ENCODE measurements at regions not wholly inside any gene's neighbourhood (a gene's known extent, or its start where the extent isn't known, plus 50 kb on each side); places are given as distances from the start of the nearest gene placed in this dataset.

DNA sequence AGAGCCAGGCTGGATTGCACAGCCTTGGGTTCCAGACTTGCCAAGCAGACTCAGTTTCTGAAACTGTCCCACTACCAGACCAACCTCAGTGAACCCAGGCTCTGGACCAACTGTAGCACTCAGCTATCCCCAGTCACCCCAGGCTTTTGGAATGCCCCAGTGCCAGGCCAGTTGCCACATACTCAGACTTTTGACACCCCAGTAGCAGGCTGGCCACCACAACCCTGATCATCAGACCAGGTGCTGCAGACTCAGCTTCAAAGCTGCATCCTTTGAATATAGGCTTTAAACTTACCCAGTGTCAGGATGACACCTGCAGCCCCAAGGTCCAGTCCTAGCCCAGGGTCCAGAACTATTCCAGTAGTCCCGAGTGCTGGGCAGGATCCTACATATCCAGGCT, 1389.9 kb downstream of the ARAP2 start:
- H3K36me3 Mint-ChIP-seq, result no peaks in the 10 kb centered on the region
- H3K4me3 Mint-ChIP-seq, result no peak overlapping the region
- CTCF ChIA-PET (ENCODE audit: partially characterized antibody), result no interaction called here
- H3K4me1 Mint-ChIP-seq, result no peaks in the 10 kb centered on the region
- H3K27ac ChIP-seq (ENCODE audit: low read depth, low read length), result no peak overlapping the region
- no peaks in the 10 kb centered on the region for H3K36me3 ChIP-seq (ENCODE audit: insufficient read depth, low read length)
- intact Hi-C loops (cut with micrococcal nuclease), result no loop called here
- peaks cover 0 to 8% (median 3%) of the 10 kb centered on the region in 8 donors for H3K9me3 Mint-ChIP-seq
- no peaks in the 10 kb centered on the region for H3K27me3 Mint-ChIP-seq
- no peak overlapping the region for H3K27ac Mint-ChIP-seq
- POLR2A ChIA-PET (ENCODE audit: partially characterized antibody), result no interaction called here
- no peaks in the 10 kb centered on the region for H3K9me3 ChIP-seq (ENCODE audit: control insufficient read depth in 1 of 2, low read length in 2 of 2)
- no peaks in the 10 kb centered on the region for H3K27me3 ChIP-seq (ENCODE audit: insufficient read depth, low read length)
- no peaks in the 10 kb centered on the region for H3K4me1 ChIP-seq (ENCODE audit: insufficient read depth, low read length)
- H3K4me3 ChIP-seq (ENCODE audit: low read length in 2 of 2), result no peak overlapping the region
- no peak for DNase-seq

- no peaks in the 10 kb centered on the region for H3K36me3 ChIP-seq (ENCODE audit: insufficient read depth, low read length)
- no peak for DNase-seq
- intact Hi-C loops (cut with micrococcal nuclease), result no loop called here
- Mint-ChIP-seq H3K27me3 (no peaks in the 10 kb centered on the region), H3K4me1 (no peaks in the 10 kb centered on the region), H3K9me3 (peaks cover 0 to 6% (median 0%) of the 10 kb centered on the region in 8 donors), H3K36me3 (no peaks in the 10 kb centered on the region), H3K27ac (no peak overlapping the region), H3K4me3 (no peak overlapping the region)
- POLR2A ChIA-PET (ENCODE audit: partially characterized antibody), result no interaction called here
- H3K27ac ChIP-seq (ENCODE audit: low read depth, low read length), result no peak overlapping the region
- H3K9me3 ChIP-seq (ENCODE audit: control insufficient read depth in 1 of 2, low read length in 2 of 2), result no peaks in the 10 kb centered on the region
- no peaks in the 10 kb centered on the region for H3K27me3 ChIP-seq (ENCODE audit: insufficient read depth, low read length)
- no peaks in the 10 kb centered on the region for H3K4me1 ChIP-seq (ENCODE audit: insufficient read depth, low read length)
- CTCF ChIA-PET (ENCODE audit: partially characterized antibody), result no interaction called here
- H3K4me3 ChIP-seq (ENCODE audit: low read length in 2 of 2), result no peak overlapping the region
These were observed 1382.6 kb downstream of the ARAP2 start for GRCh38 chr4:34861666-34862065.

- ChIA-PET CTCF (ENCODE audit: partially characterized antibody) (no interaction called here), POLR2A (ENCODE audit: partially characterized antibody) (no interaction called here)
- DNase-seq, result no peak
- no peak overlapping the region for H3K27ac ChIP-seq (ENCODE audit: low read depth, low read length)
- Mint-ChIP-seq H3K4me3 (no peak overlapping the region), H3K9me3 (peaks cover 0 to 26% (median 17%) of the 10 kb centered on the region in 8 donors), H3K4me1 (no peaks in the 10 kb centered on the region), H3K36me3 (no peaks in the 10 kb centered on the region), H3K27me3 (no peaks in the 10 kb centered on the region), H3K27ac (no peak overlapping the region)
- H3K36me3 ChIP-seq (ENCODE audit: insufficient read depth, low read length), result no peaks in the 10 kb centered on the region
- no peaks in the 10 kb centered on the region for H3K27me3 ChIP-seq (ENCODE audit: insufficient read depth, low read length)
- no peaks in the 10 kb centered on the region for H3K9me3 ChIP-seq (ENCODE audit: control insufficient read depth in 1 of 2, low read length in 2 of 2)
- no peak overlapping the region for H3K4me3 ChIP-seq (ENCODE audit: low read length in 2 of 2)
- no peaks in the 10 kb centered on the region for H3K4me1 ChIP-seq (ENCODE audit: insufficient read depth, low read length)
- intact Hi-C loops (cut with micrococcal nuclease), result no loop called here
These were observed 1365.4 kb downstream of the ARAP2 start for GRCh38 chr4:34878961-34879360.

GRCh38 chr4:34880246-34880645, 1364.1 kb downstream of the ARAP2 start:
- POLR2A ChIA-PET (ENCODE audit: partially characterized antibody), result no interaction called here
- Histone ChIP-seq H3K27me3 (ENCODE audit: insufficient read depth, low read length) (no peaks in the 10 kb centered on the region), H3K36me3 (ENCODE audit: insufficient read depth, low read length) (no peaks in the 10 kb centered on the region), H3K4me1 (ENCODE audit: insufficient read depth, low read length) (no peaks in the 10 kb centered on the region), H3K4me3 (ENCODE audit: low read length in 2 of 2) (no peak overlapping the region), H3K27ac (ENCODE audit: low read depth, low read length) (no peak overlapping the region), H3K9me3 (ENCODE audit: control insufficient read depth in 1 of 2, low read length in 2 of 2) (no peaks in the 10 kb centered on the region)
- intact Hi-C loops (cut with micrococcal nuclease), result no loop called here
- CTCF ChIA-PET (ENCODE audit: partially characterized antibody), result no interaction called here
- no peak for DNase-seq
- no peak overlapping the region for H3K4me3 Mint-ChIP-seq
- no peaks in the 10 kb centered on the region for H3K27me3 Mint-ChIP-seq
- no peaks in the 10 kb centered on the region for H3K36me3 Mint-ChIP-seq
- H3K4me1 Mint-ChIP-seq, result no peaks in the 10 kb centered on the region
- peaks cover 0 to 16% (median 9%) of the 10 kb centered on the region in 8 donors for H3K9me3 Mint-ChIP-seq
- H3K27ac Mint-ChIP-seq, result no peak overlapping the region

DNA sequence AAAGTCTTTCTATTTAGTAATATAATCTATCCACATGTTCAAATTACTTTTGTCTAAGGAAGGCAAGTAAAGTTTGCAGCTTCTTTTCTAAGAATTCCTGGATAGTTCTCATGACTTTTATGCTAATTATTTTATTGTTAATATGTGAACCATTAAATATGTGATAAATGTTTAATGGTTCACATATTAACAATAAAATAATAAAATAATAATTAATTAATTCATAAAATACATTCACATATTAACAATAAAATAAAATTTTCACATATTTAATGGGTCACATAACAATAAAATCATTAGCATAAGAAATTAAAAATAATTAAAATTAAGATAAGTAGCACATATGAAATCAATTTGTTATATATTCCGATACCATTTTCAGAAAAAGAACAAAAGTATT, 1352.4 kb downstream of the ARAP2 start:
- no peaks in the 10 kb centered on the region for H3K36me3 ChIP-seq (ENCODE audit: insufficient read depth, low read length)
- H3K27ac Mint-ChIP-seq, result no peak overlapping the region
- no peaks in the 10 kb centered on the region for H3K4me1 ChIP-seq (ENCODE audit: insufficient read depth, low read length)
- H3K4me3 ChIP-seq (ENCODE audit: low read length in 2 of 2), result no peak overlapping the region
- H3K27ac ChIP-seq (ENCODE audit: low read depth, low read length), result no peak overlapping the region
- H3K36me3 Mint-ChIP-seq, result no peaks in the 10 kb centered on the region
- ChIA-PET POLR2A (ENCODE audit: partially characterized antibody) (no interaction called here), CTCF (ENCODE audit: partially characterized antibody) (no interaction called here)
- H3K4me1 Mint-ChIP-seq, result no peaks in the 10 kb centered on the region
- H3K9me3 Mint-ChIP-seq, result peaks cover 0 to 12% (median 3%) of the 10 kb centered on the region in 8 donors
- no peak overlapping the region for H3K4me3 Mint-ChIP-seq
- H3K9me3 ChIP-seq (ENCODE audit: control insufficient read depth in 1 of 2, low read length in 2 of 2), result no peaks in the 10 kb centered on the region
- intact Hi-C loops (cut with micrococcal nuclease), result no loop called here
- no peaks in the 10 kb centered on the region for H3K27me3 Mint-ChIP-seq
- no peak for DNase-seq
- no peaks in the 10 kb centered on the region for H3K27me3 ChIP-seq (ENCODE audit: insufficient read depth, low read length)

DNA sequence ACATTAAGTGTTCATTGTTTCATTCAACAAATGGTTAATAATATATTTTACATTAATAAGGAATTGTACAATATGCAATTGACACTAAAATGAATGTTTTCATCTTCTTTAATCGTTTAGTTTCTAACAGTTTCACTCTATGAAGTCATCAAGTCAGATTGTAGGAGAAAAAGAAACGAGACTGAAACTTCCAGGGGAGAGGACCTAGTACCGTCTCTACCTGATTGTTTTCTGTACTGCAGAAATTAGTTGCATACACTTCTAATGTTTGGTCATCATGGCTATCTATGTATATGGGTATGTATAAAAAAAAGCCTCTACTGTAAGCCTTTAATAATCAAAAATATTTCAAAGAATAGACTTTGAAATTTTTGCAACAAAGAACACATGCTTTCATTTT, 1350.9 kb downstream of the ARAP2 start:
- H3K4me3 ChIP-seq (ENCODE audit: low read length in 2 of 2), result no peak overlapping the region
- no peaks in the 10 kb centered on the region for H3K4me1 ChIP-seq (ENCODE audit: insufficient read depth, low read length)
- CTCF ChIA-PET (ENCODE audit: partially characterized antibody), result no interaction called here
- H3K9me3 Mint-ChIP-seq, result peaks cover 0 to 12% (median 2%) of the 10 kb centered on the region in 8 donors
- no peaks in the 10 kb centered on the region for H3K27me3 Mint-ChIP-seq
- H3K27ac Mint-ChIP-seq, result no peak overlapping the region
- H3K27ac ChIP-seq (ENCODE audit: low read depth, low read length), result no peak overlapping the region
- no peak overlapping the region for H3K4me3 Mint-ChIP-seq
- DNase-seq, result no peak
- no peaks in the 10 kb centered on the region for H3K27me3 ChIP-seq (ENCODE audit: insufficient read depth, low read length)
- H3K36me3 Mint-ChIP-seq, result no peaks in the 10 kb centered on the region
- intact Hi-C loops (cut with micrococcal nuclease), result no loop called here
- H3K9me3 ChIP-seq (ENCODE audit: control insufficient read depth in 1 of 2, low read length in 2 of 2), result no peaks in the 10 kb centered on the region
- POLR2A ChIA-PET (ENCODE audit: partially characterized antibody), result no interaction called here
- H3K36me3 ChIP-seq (ENCODE audit: insufficient read depth, low read length), result no peaks in the 10 kb centered on the region
- H3K4me1 Mint-ChIP-seq, result no peaks in the 10 kb centered on the region

GRCh38 chr4:34920032-34920431, 1324.3 kb downstream of the ARAP2 start:
- Mint-ChIP-seq H3K36me3 (no peaks in the 10 kb centered on the region), H3K27me3 (no peaks in the 10 kb centered on the region), H3K27ac (no peak overlapping the region), H3K4me1 (no peaks in the 10 kb centered on the region), H3K9me3 (peaks cover 0 to 8% (median 2%) of the 10 kb centered on the region in 8 donors), H3K4me3 (no peak overlapping the region)
- ChIA-PET POLR2A (ENCODE audit: partially characterized antibody) (no interaction called here), CTCF (ENCODE audit: partially characterized antibody) (no interaction called here)
- no peak overlapping the region for H3K27ac ChIP-seq (ENCODE audit: low read depth, low read length)
- intact Hi-C loops (cut with micrococcal nuclease), result no loop called here
- no peak for DNase-seq
- no peaks in the 10 kb centered on the region for H3K27me3 ChIP-seq (ENCODE audit: insufficient read depth, low read length)
- no peaks in the 10 kb centered on the region for H3K36me3 ChIP-seq (ENCODE audit: insufficient read depth, low read length)
- H3K9me3 ChIP-seq (ENCODE audit: control insufficient read depth in 1 of 2, low read length in 2 of 2), result no peaks in the 10 kb centered on the region
- H3K4me1 ChIP-seq (ENCODE audit: insufficient read depth, low read length), result no peaks in the 10 kb centered on the region
- no peak overlapping the region for H3K4me3 ChIP-seq (ENCODE audit: low read length in 2 of 2)

DNA sequence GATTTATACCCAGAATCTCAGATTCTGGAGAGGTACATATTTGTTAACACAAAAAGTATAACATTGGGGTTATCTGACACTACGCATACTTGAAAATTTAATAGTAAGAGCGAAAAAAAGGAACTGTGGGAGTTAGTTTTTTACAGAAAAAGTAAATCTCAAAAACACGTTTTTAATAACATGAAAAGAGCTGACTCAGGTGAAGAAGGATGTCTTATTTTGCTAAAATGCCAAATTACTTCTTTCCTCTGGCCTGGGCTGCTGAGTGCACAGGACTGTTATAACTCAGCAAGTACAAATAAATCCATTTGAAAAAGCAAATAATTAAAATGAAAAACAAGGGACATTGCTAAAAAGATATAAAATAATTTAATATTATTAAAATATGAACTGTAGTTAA, 1322.9 kb downstream of the ARAP2 start:
- intact Hi-C loops (cut with micrococcal nuclease), result no loop called here
- no peaks in the 10 kb centered on the region for H3K27me3 ChIP-seq (ENCODE audit: insufficient read depth, low read length)
- H3K27ac ChIP-seq (ENCODE audit: low read depth, low read length), result no peak overlapping the region
- ChIA-PET POLR2A (ENCODE audit: partially characterized antibody) (no interaction called here), CTCF (ENCODE audit: partially characterized antibody) (no interaction called here)
- H3K27me3 Mint-ChIP-seq, result no peaks in the 10 kb centered on the region
- H3K36me3 Mint-ChIP-seq, result no peaks in the 10 kb centered on the region
- no peak overlapping the region for H3K4me3 Mint-ChIP-seq
- no peaks in the 10 kb centered on the region for H3K4me1 ChIP-seq (ENCODE audit: insufficient read depth, low read length)
- H3K4me3 ChIP-seq (ENCODE audit: low read length in 2 of 2), result no peak overlapping the region
- no peaks in the 10 kb centered on the region for H3K36me3 ChIP-seq (ENCODE audit: insufficient read depth, low read length)
- no peak overlapping the region for H3K27ac Mint-ChIP-seq
- H3K9me3 ChIP-seq (ENCODE audit: control insufficient read depth in 1 of 2, low read length in 2 of 2), result no peaks in the 10 kb centered on the region
- no peak for DNase-seq
- peaks cover 0 to 10% (median 0%) of the 10 kb centered on the region in 8 donors for H3K9me3 Mint-ChIP-seq
- no peaks in the 10 kb centered on the region for H3K4me1 Mint-ChIP-seq
